ENCODE measurements at regions not wholly inside any gene's neighbourhood (a gene's known extent, or its start where the extent isn't known, plus 50 kb on each side); places are given as distances from the start of the nearest gene placed in this dataset.

DNA sequence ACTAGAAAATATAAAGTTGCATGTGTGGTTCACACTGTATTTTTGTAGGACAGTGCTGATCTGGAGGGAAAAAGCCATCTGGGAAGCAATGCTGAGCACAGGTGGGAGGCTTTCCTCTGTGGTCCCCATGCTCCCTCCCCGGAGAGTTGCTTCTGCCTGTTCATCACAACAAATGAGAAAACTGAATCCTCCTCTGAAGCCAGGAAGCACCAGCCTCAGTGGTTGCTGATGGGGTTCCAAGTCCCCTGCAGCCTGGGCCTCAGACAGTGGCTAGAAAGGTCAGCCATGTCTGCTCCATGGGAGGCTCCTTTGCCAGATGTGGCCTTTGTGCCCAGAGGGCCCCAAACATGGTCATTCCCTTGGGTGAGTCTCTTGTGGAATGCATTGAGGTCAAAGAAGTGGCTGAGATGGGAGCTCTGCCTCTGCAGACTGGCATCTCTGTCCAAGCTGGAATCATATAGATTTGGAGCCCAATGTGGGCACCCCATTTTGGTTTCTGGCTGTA is 77.6 kb downstream of the C5orf15 start (continued):
- no peak for TF ChIP-seq STAT3 (IDR thresholded peaks at IDR 0.05; ENCODE audit: low read depth, low read length)
- no peak for TF ChIP-seq PML (IDR thresholded peaks at IDR 0.05; ENCODE audit: low read length)
- TF ChIP-seq KAT2A (conservative IDR thresholded peaks at IDR 0.05; ENCODE audit: control insufficient read depth, low read depth, low read length): no peak
- no peak for TF ChIP-seq SREBF1 (IDR thresholded peaks at IDR 0.05; ENCODE audit: low read length)
- no peak for TF ChIP-seq MXI1 (IDR thresholded peaks at IDR 0.05; ENCODE audit: low read depth, low read length)

DNA sequence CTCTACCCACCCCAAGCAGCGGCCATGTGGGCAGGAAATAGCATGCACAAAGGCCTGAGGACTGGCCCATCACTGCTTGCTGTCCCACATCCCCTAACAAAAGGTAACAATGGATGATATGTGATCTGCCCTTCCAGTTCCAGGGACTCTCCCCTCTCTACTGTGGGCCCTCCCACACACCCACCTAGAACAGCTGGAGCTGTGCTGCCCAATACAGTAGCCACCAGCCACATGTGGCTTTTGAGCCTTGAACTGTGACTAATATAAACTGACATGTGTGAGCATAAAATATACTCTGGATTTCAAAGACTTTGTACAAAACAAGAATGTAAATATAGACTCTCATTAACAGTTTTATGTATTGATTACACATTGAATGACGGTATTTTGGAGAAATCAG is 78.1 kb downstream of the C5orf15 start:
- intact Hi-C loops (cut with micrococcal nuclease; ENCODE audit: unreplicated experiment): no loop called here
- ChIA-PET CTCF (no interaction called here), RAD21 (ENCODE audit: unreplicated experiment) (no interaction called here), POLR2A (no interaction called here), SMC1A (ENCODE audit: uncharacterized antibody, unreplicated experiment) (no interaction called here)
- Histone ChIP-seq H3K27ac (ENCODE audit: control insufficient read depth, insufficient read depth) (no peak overlapping the region), H3K9ac (ENCODE audit: control insufficient read depth, insufficient read depth, low read length) (no peak overlapping the region), H2AFZ (ENCODE audit: control insufficient read depth, low read depth, low read length) (no peak overlapping the region), H3K4me3 (no peak overlapping the region), H3K9me3 (replicated peaks; ENCODE audit: control insufficient read depth, insufficient read depth, low read length) (no peaks in the 10 kb centered on the region), H3K36me3 (ENCODE audit: control insufficient read depth in 2 of 2, insufficient read depth in 2 of 2, low read length in 1 of 2) (no peaks in the 10 kb centered on the region), H3K79me2 (ENCODE audit: control insufficient read depth, insufficient read depth, low read length) (no peaks in the 10 kb centered on the region), H4K20me1 (ENCODE audit: control insufficient read depth, insufficient read depth) (no peaks in the 10 kb centered on the region), H3K4me1 (ENCODE audit: control insufficient read depth, insufficient read depth, low read length) (no peaks in the 10 kb centered on the region), H3K4me2 (ENCODE audit: control insufficient read depth, insufficient read depth) (no peak overlapping the region), H3K27me3 (replicated peaks in 1 of 2; ENCODE audit: control insufficient read depth in 2 of 2, insufficient read depth in 2 of 2, low read length in 1 of 2) (no peaks in the 10 kb centered on the region)
- in situ Hi-C loops (cut with MboI): no loop called here
- TF ChIP-seq ZSCAN29 (IDR thresholded peaks at IDR 0.05) (no peak), IKZF1 (conservative IDR thresholded peaks at IDR 0.05) (peak; percentile 23; the same call in 1 of the 2 replicates)
- ATAC-seq (peak; percentile 46; the same call in 2 of the 3 replicates), DNase-seq (ENCODE audit: low read depth, low spot score) (no peak), FAIRE-seq (no peak)
- 38% methylated on average over 2 of the region's 2 CpGs for whole genome bisulfite sequencing (ENCODE audit: insufficient coverage, insufficient replicate concordance, low lambda C conversion rate, missing lambda C conversion rate)
- no TSS peak for BruUV-seq (replicated peaks)

DNA sequence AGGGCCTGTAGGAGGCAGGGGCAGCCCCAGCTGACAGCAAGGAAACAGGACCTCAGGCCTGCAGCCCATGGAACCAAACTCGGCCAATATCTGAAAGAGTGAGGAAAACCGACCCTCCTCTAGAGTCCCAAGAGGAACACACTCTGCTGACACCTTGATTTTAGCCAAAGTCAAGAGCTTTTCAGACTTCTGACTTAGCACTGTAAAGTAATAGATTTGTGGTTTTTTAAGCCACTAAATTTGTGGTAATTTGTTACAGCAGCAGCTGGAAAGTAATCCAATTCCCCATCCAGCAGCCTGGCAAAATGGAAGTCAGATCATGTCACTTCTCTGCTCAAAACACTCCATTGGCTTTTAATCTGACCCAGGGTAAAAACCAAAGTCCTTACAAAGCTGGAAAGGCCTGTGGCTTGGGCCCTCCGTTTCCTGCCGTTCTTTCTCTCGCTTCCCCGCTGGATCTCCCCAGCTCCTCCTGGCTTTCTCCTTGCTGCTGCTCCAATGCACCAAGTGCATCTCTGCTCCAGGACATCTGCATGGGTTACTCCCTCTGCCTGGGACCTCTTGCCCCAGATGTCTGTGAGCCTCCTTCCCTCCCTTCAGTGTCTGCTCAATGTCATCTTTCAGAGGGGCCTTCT is 79.0 kb downstream of the C5orf15 start:
- ATAC-seq: no peak
- BruUV-seq (replicated peaks): no TSS peak
- Histone ChIP-seq H3K4me1 (ENCODE audit: control insufficient read depth, insufficient read depth, low read length) (no peaks in the 10 kb centered on the region), H3K4me2 (ENCODE audit: control insufficient read depth, insufficient read depth) (no peak overlapping the region), H3K4me3 (no peak overlapping the region), H3K9me3 (replicated peaks; ENCODE audit: control insufficient read depth, insufficient read depth, low read length) (no peaks in the 10 kb centered on the region), H4K20me1 (ENCODE audit: control insufficient read depth, insufficient read depth) (no peaks in the 10 kb centered on the region), H3K79me2 (ENCODE audit: control insufficient read depth, insufficient read depth, low read length) (no peaks in the 10 kb centered on the region), H3K27ac (ENCODE audit: control insufficient read depth, insufficient read depth) (no peak overlapping the region), H3K36me3 (ENCODE audit: control insufficient read depth in 2 of 2, insufficient read depth in 2 of 2, low read length in 1 of 2) (no peaks in the 10 kb centered on the region), H3K9ac (ENCODE audit: control insufficient read depth, insufficient read depth, low read length) (no peak overlapping the region), H2AFZ (ENCODE audit: control insufficient read depth, low read depth, low read length) (no peak overlapping the region), H3K27me3 (replicated peaks in 1 of 2; ENCODE audit: control insufficient read depth in 2 of 2, insufficient read depth in 2 of 2, low read length in 1 of 2) (no peaks in the 10 kb centered on the region)
- intact Hi-C loops (cut with micrococcal nuclease; ENCODE audit: unreplicated experiment) (no loop called here), in situ Hi-C loops (cut with MboI) (no loop called here)
- CTCF ChIA-PET: no interaction called here
- FAIRE-seq: no peak
- POLR2A ChIA-PET: no interaction called here
- RAD21 ChIA-PET (ENCODE audit: unreplicated experiment): no interaction called here
- SMC1A ChIA-PET (ENCODE audit: uncharacterized antibody, unreplicated experiment): no interaction called here
- WGBS (ENCODE audit: insufficient coverage, insufficient replicate concordance, low lambda C conversion rate, missing lambda C conversion rate): 56% methylated on average over 6 of the region's 6 CpGs
- DNase-seq (ENCODE audit: low read depth, low spot score): no peak
- TF ChIP-seq RB1 (IDR thresholded peaks at IDR 0.05; ENCODE audit: borderline replicate concordance) (no peak), SREBF2 (IDR thresholded peaks at IDR 0.05; ENCODE audit: low read length) (no peak), EED (IDR thresholded peaks at IDR 0.05; ENCODE audit: low read depth) (no peak), RAD51 (IDR thresholded peaks at IDR 0.05) (no peak), KAT2A (conservative IDR thresholded peaks at IDR 0.05; ENCODE audit: control insufficient read depth, low read depth, low read length) (no peak), SUPT20H (IDR thresholded peaks at IDR 0.05; ENCODE audit: borderline replicate concordance, control insufficient read depth, low read depth, low read length) (no peak), JUND (IDR thresholded peaks at IDR 0.05; ENCODE audit: low read depth, low read length) (no peak), ESRRA (IDR thresholded peaks at IDR 0.05; ENCODE audit: low read length) (no peak), SP1 (IDR thresholded peaks at IDR 0.05; ENCODE audit: low read depth, low read length) (no peak)
- TF ChIP-seq, protein P1, sequence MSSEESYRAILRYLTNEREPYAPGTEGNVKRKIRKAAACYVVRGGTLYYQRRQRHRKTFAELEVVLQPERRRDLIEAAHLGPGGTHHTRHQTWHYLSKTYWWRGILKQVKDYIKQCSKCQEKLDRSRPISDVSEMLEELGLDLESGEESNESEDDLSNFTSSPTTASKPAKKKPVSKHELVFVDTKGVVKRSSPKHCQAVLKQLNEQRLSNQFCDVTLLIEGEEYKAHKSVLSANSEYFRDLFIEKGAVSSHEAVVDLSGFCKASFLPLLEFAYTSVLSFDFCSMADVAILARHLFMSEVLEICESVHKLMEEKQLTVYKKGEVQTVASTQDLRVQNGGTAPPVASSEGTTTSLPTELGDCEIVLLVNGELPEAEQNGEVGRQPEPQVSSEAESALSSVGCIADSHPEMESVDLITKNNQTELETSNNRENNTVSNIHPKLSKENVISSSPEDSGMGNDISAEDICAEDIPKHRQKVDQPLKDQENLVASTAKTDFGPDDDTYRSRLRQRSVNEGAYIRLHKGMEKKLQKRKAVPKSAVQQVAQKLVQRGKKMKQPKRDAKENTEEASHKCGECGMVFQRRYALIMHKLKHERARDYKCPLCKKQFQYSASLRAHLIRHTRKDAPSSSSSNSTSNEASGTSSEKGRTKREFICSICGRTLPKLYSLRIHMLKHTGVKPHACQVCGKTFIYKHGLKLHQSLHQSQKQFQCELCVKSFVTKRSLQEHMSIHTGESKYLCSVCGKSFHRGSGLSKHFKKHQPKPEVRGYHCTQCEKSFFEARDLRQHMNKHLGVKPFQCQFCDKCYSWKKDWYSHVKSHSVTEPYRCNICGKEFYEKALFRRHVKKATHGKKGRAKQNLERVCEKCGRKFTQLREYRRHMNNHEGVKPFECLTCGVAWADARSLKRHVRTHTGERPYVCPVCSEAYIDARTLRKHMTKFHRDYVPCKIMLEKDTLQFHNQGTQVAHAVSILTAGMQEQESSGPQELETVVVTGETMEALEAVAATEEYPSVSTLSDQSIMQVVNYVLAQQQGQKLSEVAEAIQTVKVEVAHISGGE (CRISPR knock-in tag; IDR thresholded peaks at IDR 0.05): no peak
